Natural killer cell (primary cell): ENCODE measurements at regions not wholly inside any gene's neighbourhood (a gene's known extent, or its start where the extent isn't known, plus 50 kb on each side); places are given as distances from the start of the nearest gene placed in this dataset.

ENCODE experiments used
- ATAC-seq, 3 donors: fragments of 150-1000 bp in 2 of 3; fragments of 200-7000 bp in 1 of 3; cut with Tn5 transposase; 1 replicate in 1 of 3; 2 replicates in 2 of 3; pipeline ENCODE4 v1.10.0; 2021; ENCODE audit warnings: mild to moderate bottlenecking in 2 of 3, moderate library complexity in 2 of 3
- DNase-seq, 2 donors: peaks; one replicate each; pipeline versions ENCODE4 v3.0.0 to v3.0.0-alpha.2; 2013 to 2021; ENCODE audit warnings: mixed read lengths in 1 of 2
- H3K27ac ChIP-seq: one replicate; pipeline ENCODE4 v1.5.1; 2013; ENCODE audit warnings: mild to moderate bottlenecking, low read length
- H3K27me3 ChIP-seq: one replicate; pipeline ENCODE4 v1.6.1; 2013; ENCODE audit warnings: low read length; ENCODE audit not compliant: control insufficient read depth, insufficient read depth
- H3K36me3 ChIP-seq: one replicate; pipeline ENCODE4 v1.6.1; 2013; ENCODE audit warnings: low read length; ENCODE audit not compliant: control insufficient read depth, insufficient read depth
- H3K4me1 ChIP-seq: one replicate; pipeline ENCODE4 v1.6.1; 2013; ENCODE audit warnings: low read length; ENCODE audit not compliant: control insufficient read depth, insufficient read depth
- H3K4me3 ChIP-seq: one replicate; pipeline ENCODE4 v1.5.1; 2013; ENCODE audit warnings: low read length
- H3K9me3 ChIP-seq: one replicate; pipeline ENCODE4 v1.6.1; 2013; ENCODE audit warnings: low read length; ENCODE audit not compliant: control insufficient read depth, insufficient read depth
- H3K27ac Mint-ChIP-seq, 2 donors: one replicate each; pipeline ENCODE4 v1.8.0; 2022; ENCODE audit warnings: mild to moderate bottlenecking in 2 of 2, mixed read lengths in 2 of 2, moderate library complexity in 1 of 2
- H3K27me3 Mint-ChIP-seq, 2 donors: one replicate each; pipeline ENCODE4 v1.8.0; 2022; ENCODE audit warnings: low read depth in 2 of 2, mixed read lengths in 2 of 2
- H3K36me3 Mint-ChIP-seq: one replicate; pipeline ENCODE4 v1.8.0; 2022; ENCODE audit warnings: mixed read lengths
- H3K4me1 Mint-ChIP-seq, 2 donors: one replicate each; pipeline ENCODE4 v1.8.0; 2022; ENCODE audit warnings: mixed read lengths in 2 of 2
- H3K4me3 Mint-ChIP-seq: one replicate; pipeline ENCODE4 v1.8.0; 2022; ENCODE audit warnings: mild to moderate bottlenecking, moderate library complexity, mixed read lengths
- H3K9me3 Mint-ChIP-seq, 2 donors: one replicate each; pipeline ENCODE4 v1.8.0; 2022; ENCODE audit warnings: mixed read lengths in 2 of 2
- WGBS: methylation state at CpG from one replicate; pipeline ENCODE4 v1.1.7; 2013; ENCODE audit warnings: missing lambda C conversion rate; ENCODE audit not compliant: insufficient coverage; 5-methylcytosine and 5-hydroxymethylcytosine counted together
- intact Hi-C: fragments of 100-400 bp; cut with micrococcal nuclease; formaldehyde crosslinking; loops from one replicate; pipeline ENCODE4 v1.14.2; 2022
- TF ChIP-seq, protein P1 (sequence below): fragments of 200-600 bp; IDR thresholded peaks from one replicate; pipeline ENCODE4 v1.8.0; 2022; ENCODE audit warnings: antibody characterized with exemption

DNA sequence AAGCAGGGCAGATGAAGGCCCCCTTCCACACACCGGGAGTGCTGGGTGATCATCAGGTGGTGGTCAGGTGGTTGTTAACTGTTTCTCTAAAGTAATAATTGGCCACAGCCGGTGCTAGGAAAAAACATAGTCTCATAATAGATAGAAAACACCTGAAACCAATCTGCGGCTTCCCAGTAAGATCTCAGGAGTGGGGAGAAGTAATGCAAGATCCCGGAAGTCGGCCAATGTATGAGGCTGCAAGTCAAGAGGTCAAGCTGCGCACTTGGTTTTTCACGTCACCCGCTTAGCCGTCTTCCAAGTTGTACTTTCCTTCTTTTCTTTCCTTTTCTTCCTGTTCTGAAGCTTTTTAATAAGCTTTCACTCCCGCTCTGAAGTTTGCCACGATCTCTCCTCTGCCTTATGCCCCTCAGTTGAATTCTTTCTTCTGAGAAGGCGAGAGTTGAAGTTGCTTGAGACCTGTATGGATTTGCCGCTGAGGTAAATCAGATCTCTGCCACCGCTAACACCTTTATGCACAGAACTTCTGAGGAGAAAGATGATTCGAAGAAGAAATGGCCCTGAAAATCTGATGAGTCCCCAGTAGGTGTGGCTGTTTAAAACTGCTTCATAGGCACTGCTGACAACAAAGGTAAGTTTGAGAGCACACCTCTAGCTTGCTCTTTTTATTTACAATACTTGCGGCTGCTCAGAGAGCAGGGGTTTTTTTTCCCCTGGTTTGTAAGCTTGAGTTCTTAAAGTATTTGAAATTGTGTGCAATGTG is 406.6 kb downstream of the FAM170A start:
- TF ChIP-seq, protein P1, sequence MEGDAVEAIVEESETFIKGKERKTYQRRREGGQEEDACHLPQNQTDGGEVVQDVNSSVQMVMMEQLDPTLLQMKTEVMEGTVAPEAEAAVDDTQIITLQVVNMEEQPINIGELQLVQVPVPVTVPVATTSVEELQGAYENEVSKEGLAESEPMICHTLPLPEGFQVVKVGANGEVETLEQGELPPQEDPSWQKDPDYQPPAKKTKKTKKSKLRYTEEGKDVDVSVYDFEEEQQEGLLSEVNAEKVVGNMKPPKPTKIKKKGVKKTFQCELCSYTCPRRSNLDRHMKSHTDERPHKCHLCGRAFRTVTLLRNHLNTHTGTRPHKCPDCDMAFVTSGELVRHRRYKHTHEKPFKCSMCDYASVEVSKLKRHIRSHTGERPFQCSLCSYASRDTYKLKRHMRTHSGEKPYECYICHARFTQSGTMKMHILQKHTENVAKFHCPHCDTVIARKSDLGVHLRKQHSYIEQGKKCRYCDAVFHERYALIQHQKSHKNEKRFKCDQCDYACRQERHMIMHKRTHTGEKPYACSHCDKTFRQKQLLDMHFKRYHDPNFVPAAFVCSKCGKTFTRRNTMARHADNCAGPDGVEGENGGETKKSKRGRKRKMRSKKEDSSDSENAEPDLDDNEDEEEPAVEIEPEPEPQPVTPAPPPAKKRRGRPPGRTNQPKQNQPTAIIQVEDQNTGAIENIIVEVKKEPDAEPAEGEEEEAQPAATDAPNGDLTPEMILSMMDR: no peak
- Histone ChIP-seq H3K36me3 (no peaks in the 10 kb centered on the region), H3K27ac (no peak overlapping the region), H3K4me1 (no peaks in the 10 kb centered on the region), H3K27me3 (no peaks in the 10 kb centered on the region), H3K4me3 (no peak overlapping the region), H3K9me3 (no peaks in the 10 kb centered on the region)
- no peak overlapping the region for H3K27ac Mint-ChIP-seq
- no peak overlapping the region for H3K4me3 Mint-ChIP-seq
- WGBS: 94% methylated on average over 14 of the region's 16 CpGs
- peaks cover 4 to 20% of the 10 kb centered on the region in 2 donors for H3K9me3 Mint-ChIP-seq
- no peaks in the 10 kb centered on the region for H3K4me1 Mint-ChIP-seq
- H3K36me3 Mint-ChIP-seq: no peaks in the 10 kb centered on the region
- intact Hi-C loops: no loop called here
- no peak for DNase-seq
- ATAC-seq: no peak
- H3K27me3 Mint-ChIP-seq: no peaks in the 10 kb centered on the region

DNA sequence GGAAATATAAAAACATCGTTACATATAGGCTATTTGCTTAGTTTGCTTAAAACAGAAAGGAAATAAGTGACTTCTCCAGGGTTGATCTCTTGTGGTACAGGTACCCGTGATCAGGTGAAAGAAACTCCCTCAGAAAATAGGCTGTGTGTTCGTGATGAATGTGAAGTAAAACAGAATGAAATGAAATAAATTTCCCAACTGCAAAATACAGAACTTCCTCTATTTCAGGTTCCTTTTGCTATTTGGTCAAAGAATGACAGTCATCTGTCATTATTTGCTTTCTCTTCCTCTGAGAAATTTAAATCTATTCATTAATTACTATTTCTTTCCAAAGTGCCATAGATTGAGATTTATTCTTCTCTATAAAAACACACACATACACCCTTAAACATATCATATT is 408.1 kb downstream of the FAM170A start:
- no peak for ATAC-seq
- TF ChIP-seq, protein P1: no peak
- H3K9me3 Mint-ChIP-seq: peaks cover 2 to 21% of the 10 kb centered on the region in 2 donors
- no peaks in the 10 kb centered on the region for H3K36me3 Mint-ChIP-seq
- intact Hi-C loops: no loop called here
- no peak overlapping the region for H3K4me3 Mint-ChIP-seq
- no peak for DNase-seq
- Histone ChIP-seq H3K4me1 (no peaks in the 10 kb centered on the region), H3K9me3 (no peaks in the 10 kb centered on the region), H3K27ac (no peak overlapping the region), H3K27me3 (no peaks in the 10 kb centered on the region), H3K4me3 (no peak overlapping the region), H3K36me3 (no peaks in the 10 kb centered on the region)
- no peaks in the 10 kb centered on the region for H3K4me1 Mint-ChIP-seq
- no peak overlapping the region for H3K27ac Mint-ChIP-seq
- H3K27me3 Mint-ChIP-seq: no peaks in the 10 kb centered on the region
- 71% methylated on average over 2 of the region's 3 CpGs for WGBS

DNA sequence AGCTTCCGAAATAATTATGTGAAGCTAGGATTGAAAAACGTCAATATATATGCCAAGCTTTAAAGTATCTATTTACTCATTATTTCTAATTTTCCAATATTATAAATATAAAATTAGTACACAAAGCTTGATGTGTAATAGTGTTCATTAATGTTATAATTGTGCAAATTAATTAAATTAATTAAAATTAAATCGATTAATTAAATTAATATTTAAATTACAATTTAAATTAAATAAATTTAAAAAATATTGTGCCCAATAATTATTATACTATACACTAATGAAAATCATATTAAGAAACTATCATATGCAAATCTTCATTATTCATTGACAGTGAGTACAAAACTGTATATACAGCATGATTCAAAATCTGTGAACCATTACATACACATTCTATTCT is 409.8 kb downstream of the FAM170A start:
- no peak for DNase-seq
- no CpG with 5 or more reads among the region's 3 CpGs for WGBS

More for the DNA sequence above, 409.8 kb downstream of the FAM170A start:
- no peak overlapping the region for H3K4me3 ChIP-seq
- H3K4me1 ChIP-seq: no peaks in the 10 kb centered on the region
- Mint-ChIP-seq H3K27me3 (no peaks in the 10 kb centered on the region), H3K36me3 (no peaks in the 10 kb centered on the region), H3K4me1 (no peaks in the 10 kb centered on the region), H3K27ac (no peak overlapping the region), H3K9me3 (peaks cover 0 to 17% of the 10 kb centered on the region in 2 donors), H3K4me3 (no peak overlapping the region)
- no peaks in the 10 kb centered on the region for H3K36me3 ChIP-seq
- no peak overlapping the region for H3K27ac ChIP-seq
- no peaks in the 10 kb centered on the region for H3K27me3 ChIP-seq
- H3K9me3 ChIP-seq: no peaks in the 10 kb centered on the region
- TF ChIP-seq, protein P1: no peak
- no peak for ATAC-seq
- intact Hi-C loops: no loop called here
